C4-2B (cell line): ENCODE measurements at regions not wholly inside any gene's neighbourhood (a gene's known extent, or its start where the extent isn't known, plus 50 kb on each side); places are given as distances from the start of the nearest gene placed in this dataset.

Source experiments
- CTCF ChIP-seq: fragments of 450-650 bp; conservative IDR thresholded peaks from 2 replicates; pipeline ENCODE4 v1.5.1; 2017; ENCODE audit warnings: mild to moderate bottlenecking
- ZFX ChIP-seq: fragments of 450-650 bp; IDR thresholded peaks from 2 replicates; pipeline ENCODE4 v1.6.1; 2017

- no peak for TF ChIP-seq CTCF
- no peak for TF ChIP-seq ZFX
Measured at GRCh38 chr12:75564398-75564797, 53.0 kb upstream of the KRR1 start.
